Uterus (tissue), 3 donors: ENCODE measurements at regions not wholly inside any gene's neighbourhood (a gene's known extent, or its start where the extent isn't known, plus 50 kb on each side); places are given as distances from the start of the nearest gene placed in this dataset.
"Not testable (repeated sequence)": the region's sequence is repeated elsewhere in the genome, so short reads cannot be mapped to it uniquely, and the experiment has no call there.

ENCODE experiments used
- DNase-seq, 2 donors: peaks; one replicate each; pipeline ENCODE4 v3.0.0-alpha.2; 2019 to 2020
- H3K27ac ChIP-seq, 2 donors: fragments of 200-600 bp; sonication (generic); 1 replicate in 1 of 2; 2 replicates in 1 of 2; pipeline ENCODE4 v1.5.1; 2016 to 2018
- H3K27me3 ChIP-seq, 2 donors: fragments of 200-600 bp; sonication (generic); one replicate each; pipeline ENCODE4 v1.5.1; 2018 to 2019; ENCODE audit warnings: control low read depth in 1 of 2
- H3K36me3 ChIP-seq, 2 donors: fragments of 200-600 bp; sonication (generic); one replicate each; pipeline ENCODE4 v1.5.1; 2019; ENCODE audit warnings: control low read depth in 1 of 2
- H3K4me1 ChIP-seq, 2 donors: fragments of 200-600 bp; sonication (generic); one replicate each; pipeline ENCODE4 v1.5.1; 2018 to 2019; ENCODE audit warnings: control low read depth in 1 of 2
- H3K4me3 ChIP-seq, 2 donors: fragments of 200-600 bp; sonication (generic); 1 replicate in 1 of 2; 2 replicates in 1 of 2; pipeline ENCODE4 v1.5.1; 2018 to 2019; ENCODE audit warnings: mild to moderate bottlenecking in 1 of 2
- H3K9me3 ChIP-seq, 2 donors: fragments of 200-600 bp; sonication (generic); one replicate each; pipeline ENCODE4 v1.5.1; 2019; ENCODE audit warnings: control low read depth in 1 of 2
- CTCF ChIP-seq, 4 experiments: fragments of 200-600 bp in 2 of 4; fragments of 450-650 bp in 2 of 4; sonication (generic) in 2 of 4; IDR thresholded peaks; one replicate each; pipeline ENCODE4 v1.5.1; 2016 to 2019; ENCODE audit warnings: antibody characterized with exemption in 4 of 4, mild to moderate bottlenecking in 2 of 4, moderate library complexity in 1 of 4
- POLR2A ChIP-seq, 2 donors: fragments of 450-650 bp; IDR thresholded peaks; one replicate each; pipeline ENCODE4 v1.6.1; 2016; ENCODE audit warnings: antibody characterized with exemption in 2 of 2, mild to moderate bottlenecking in 1 of 2, moderate library complexity in 1 of 2
- intact Hi-C: fragments of 100-400 bp; cut with DNase I; formaldehyde crosslinking; loops from one replicate; pipeline ENCODE4 v1.15.1; 2023; ENCODE audit warnings: low total_unique reads
- donor health status: DM: yes; HTN: yes; CAD: no.

GRCh38 chr2:71923887-71924533 lies 223.7 kb downstream of the CYP26B1 start:
- Histone ChIP-seq H3K27me3 (no peaks in the 10 kb centered on the region), H3K9me3 (no peaks in the 10 kb centered on the region), H3K27ac (no peak overlapping the region), H3K4me3 (no peak overlapping the region), H3K4me1 (peaks cover 0 to 6% of the 10 kb centered on the region in 2 donors), H3K36me3 (no peaks in the 10 kb centered on the region)
- no peak for TF ChIP-seq POLR2A (IDR thresholded peaks at IDR 0.05)
- TF ChIP-seq CTCF (IDR thresholded peaks at IDR 0.05), result peak; percentile 60 to 76 (median 67)
- intact Hi-C loops, result no loop called here
- peak in 1 of 2 donors; percentile 58 for DNase-seq

- H3K27me3 ChIP-seq, result no peaks in the 10 kb centered on the region
- peaks cover 0 to under 1% of the 10 kb centered on the region in 2 donors for H3K9me3 ChIP-seq
- intact Hi-C loops, result no loop called here
- peaks cover 0 to 6% of the 10 kb centered on the region in 2 donors for H3K4me1 ChIP-seq
- TF ChIP-seq CTCF (IDR thresholded peaks at IDR 0.05), result no peak
- TF ChIP-seq POLR2A (IDR thresholded peaks at IDR 0.05), result no peak
- H3K27ac ChIP-seq, result no peak overlapping the region
- no peaks in the 10 kb centered on the region for H3K36me3 ChIP-seq
- H3K4me3 ChIP-seq, result no peak overlapping the region
- DNase-seq, result no peak
Measured at GRCh38 chr2:71923143-71923525, 224.5 kb downstream of the CYP26B1 start.

- no peaks in the 10 kb centered on the region for H3K27me3 ChIP-seq
- TF ChIP-seq POLR2A (IDR thresholded peaks at IDR 0.05) (no peak), CTCF (IDR thresholded peaks at IDR 0.05) (no peak)
- intact Hi-C loops, result no loop called here
- peaks cover 0 to 6% of the 10 kb centered on the region in 2 donors for H3K4me1 ChIP-seq
- H3K36me3 ChIP-seq, result no peaks in the 10 kb centered on the region
- H3K27ac ChIP-seq, result no peak overlapping the region
- no peak overlapping the region for H3K4me3 ChIP-seq
- peaks cover 0 to 6% of the 10 kb centered on the region in 2 donors for H3K9me3 ChIP-seq
- DNase-seq, result no peak
Measured at GRCh38 chr2:71922499-71923142, 225.0 kb downstream of the CYP26B1 start.

GRCh38 chr2:71922091-71922490 lies 225.6 kb downstream of the CYP26B1 start:
- intact Hi-C loops, result no loop called here
- H3K4me1 ChIP-seq, result peaks cover 0 to 6% of the 10 kb centered on the region in 2 donors
- no peak overlapping the region for H3K27ac ChIP-seq
- H3K4me3 ChIP-seq, result no peak overlapping the region
- no peaks in the 10 kb centered on the region for H3K36me3 ChIP-seq
- H3K27me3 ChIP-seq, result no peaks in the 10 kb centered on the region
- TF ChIP-seq CTCF (IDR thresholded peaks at IDR 0.05) (no peak), POLR2A (IDR thresholded peaks at IDR 0.05) (no peak)
- peaks cover 0 to 6% of the 10 kb centered on the region in 2 donors for H3K9me3 ChIP-seq
- DNase-seq, result no peak

GRCh38 chr2:71920819-71921218 lies 226.8 kb downstream of the CYP26B1 start:
- intact Hi-C loops, result not testable (repeated sequence)

More at GRCh38 chr2:71920819-71921218, 226.8 kb downstream of the CYP26B1 start:
- not testable (repeated sequence) for H3K36me3 ChIP-seq, H3K4me1 ChIP-seq, H3K27me3 ChIP-seq, DNase-seq, H3K4me3 ChIP-seq, H3K9me3 ChIP-seq, H3K27ac ChIP-seq
